ENCODE measurements at regions not wholly inside any gene's neighbourhood (a gene's known extent, or its start where the extent isn't known, plus 50 kb on each side); places are given as distances from the start of the nearest gene placed in this dataset.
A peak's percentile ranks its signal among the peaks of the same experiment; 100 is the strongest.
"Not testable (repeated sequence)": the region's sequence is repeated elsewhere in the genome, so short reads cannot be mapped to it uniquely, and the experiment has no call there.

DNA sequence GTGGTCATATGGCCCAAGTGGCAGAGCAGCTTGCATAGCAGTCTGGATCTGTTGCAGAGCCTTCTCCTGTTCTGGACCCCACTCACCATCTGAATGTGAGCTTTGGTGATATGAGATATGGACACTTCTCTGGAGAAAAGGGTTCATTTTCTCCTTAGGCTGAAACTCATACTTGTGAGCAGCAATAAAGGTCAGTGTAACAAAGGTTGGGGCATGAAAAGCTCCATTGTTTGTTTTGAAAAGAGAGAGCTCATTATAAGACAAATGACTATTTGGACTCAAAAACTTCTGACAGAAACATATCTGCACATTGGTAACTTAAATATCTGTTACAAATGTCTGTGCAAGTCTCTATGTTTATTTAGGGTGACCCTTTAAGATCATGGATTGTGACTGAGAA lies 517.3 kb downstream of the MFSD1 start:
- peak; percentile 63 for DNase-seq (ENCODE audit: low read depth, low spot score)
- in situ Hi-C loops (cut with HindIII; ENCODE audit: low pct_unique_long_range_greater_than_20kb, low sequenced_read_pairs) = no loop called here

DNA sequence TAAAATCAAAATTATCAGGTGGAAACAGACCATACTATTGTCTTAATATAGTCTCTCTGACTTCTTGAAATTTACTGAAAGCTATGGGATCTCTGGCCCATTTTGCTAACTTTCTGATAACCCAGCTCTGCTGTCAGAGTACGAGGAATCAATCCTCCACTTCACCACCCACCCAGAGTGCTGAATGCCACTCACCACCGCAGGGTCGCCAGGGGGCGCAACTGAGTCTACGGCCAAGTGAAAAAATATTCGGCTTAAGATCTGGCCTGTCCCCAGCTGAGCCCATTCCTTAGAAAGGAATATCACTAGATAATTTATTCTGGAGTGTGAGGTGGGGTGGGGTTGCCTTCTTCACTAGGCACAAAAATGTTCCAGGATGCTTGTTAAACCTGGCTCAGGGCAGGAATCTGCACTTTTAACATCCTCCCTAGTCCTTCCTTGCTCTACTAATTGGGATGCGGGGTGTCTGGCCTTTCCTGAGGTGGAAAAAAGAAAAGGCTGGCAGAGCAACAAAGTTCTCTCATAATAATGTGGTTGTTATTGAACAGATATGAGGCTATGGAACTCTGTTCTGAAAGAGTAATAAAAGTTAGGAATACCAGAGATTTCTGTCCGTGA lies 520.6 kb downstream of the MFSD1 start:
- in situ Hi-C loops (cut with HindIII; ENCODE audit: low pct_unique_long_range_greater_than_20kb, low sequenced_read_pairs) = no loop called here
- DNase-seq (ENCODE audit: low read depth, low spot score) = peak; percentile 71

DNA sequence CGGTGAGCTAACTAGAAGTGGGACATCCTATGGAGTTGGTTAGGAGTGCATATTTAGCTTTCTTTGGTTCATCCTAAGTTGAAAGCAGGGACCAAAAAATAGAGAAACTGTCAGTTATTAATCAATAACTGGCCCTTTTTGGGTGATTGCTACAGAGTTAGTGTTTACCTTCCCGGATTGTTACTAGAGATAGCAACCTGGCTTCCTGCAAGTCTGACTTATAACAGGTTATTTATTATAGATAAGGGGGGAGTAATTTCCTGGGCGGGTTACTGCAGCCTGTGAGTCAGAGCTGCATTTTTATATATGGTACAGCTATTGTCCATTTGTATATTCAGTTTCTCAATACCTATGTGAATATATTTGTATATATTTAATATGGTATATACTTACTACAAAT lies 522.0 kb downstream of the MFSD1 start:
- in situ Hi-C loops (cut with HindIII; ENCODE audit: low pct_unique_long_range_greater_than_20kb, low sequenced_read_pairs) = no loop called here
- no peak for DNase-seq (ENCODE audit: low read depth, low spot score)

DNA sequence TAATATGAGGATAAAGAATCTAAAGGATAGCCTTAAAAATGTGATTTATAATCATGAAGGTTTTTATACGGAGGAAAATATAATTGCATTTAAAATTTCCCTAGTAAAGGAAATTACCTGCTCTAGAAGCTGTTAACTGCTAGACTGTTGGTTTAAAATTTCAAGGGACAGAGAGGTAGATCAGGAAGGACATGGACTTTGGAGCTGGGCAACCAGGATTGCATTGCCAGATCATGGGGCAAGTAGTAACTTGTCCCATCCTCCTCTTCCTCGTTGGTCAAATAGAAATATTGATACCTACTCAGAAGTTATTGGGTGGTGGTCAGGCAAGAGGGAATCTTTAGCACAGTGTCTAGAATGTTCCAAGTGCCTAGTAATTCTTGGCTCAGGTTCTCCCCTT lies 525.1 kb downstream of the MFSD1 start:
- DNase-seq (ENCODE audit: low read depth, low spot score) = no peak
- in situ Hi-C loops (cut with HindIII; ENCODE audit: low pct_unique_long_range_greater_than_20kb, low sequenced_read_pairs) = no loop called here

DNA sequence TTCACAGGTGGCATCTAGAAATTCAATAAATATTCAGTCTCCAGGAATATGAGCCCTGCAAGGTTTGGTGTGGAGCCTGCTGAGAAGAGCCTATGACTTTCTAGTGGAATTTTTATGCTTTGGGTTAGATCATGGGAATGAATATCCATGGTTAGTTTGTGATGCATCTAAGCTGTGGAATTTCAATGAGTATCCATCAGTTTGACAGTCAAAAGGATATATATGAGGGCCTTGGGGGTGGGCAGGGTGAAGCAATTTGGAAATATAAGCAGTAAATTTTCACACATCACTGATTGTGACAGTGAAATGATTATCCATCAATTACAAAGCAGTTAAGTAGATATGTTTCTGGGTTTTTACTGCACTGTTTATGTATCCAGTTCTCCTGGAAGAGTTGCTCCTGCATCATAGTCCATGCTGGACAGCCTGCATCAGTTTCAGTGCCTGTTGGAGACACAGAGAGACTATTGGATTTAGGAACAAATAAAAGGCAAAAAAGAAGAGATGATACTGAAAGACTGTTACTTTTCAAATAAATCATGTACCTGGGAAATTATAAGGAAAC lies 530.8 kb downstream of the MFSD1 start:
- in situ Hi-C loops (cut with HindIII; ENCODE audit: low pct_unique_long_range_greater_than_20kb, low sequenced_read_pairs) = no loop called here
- DNase-seq (ENCODE audit: low read depth, low spot score) = no peak

DNA sequence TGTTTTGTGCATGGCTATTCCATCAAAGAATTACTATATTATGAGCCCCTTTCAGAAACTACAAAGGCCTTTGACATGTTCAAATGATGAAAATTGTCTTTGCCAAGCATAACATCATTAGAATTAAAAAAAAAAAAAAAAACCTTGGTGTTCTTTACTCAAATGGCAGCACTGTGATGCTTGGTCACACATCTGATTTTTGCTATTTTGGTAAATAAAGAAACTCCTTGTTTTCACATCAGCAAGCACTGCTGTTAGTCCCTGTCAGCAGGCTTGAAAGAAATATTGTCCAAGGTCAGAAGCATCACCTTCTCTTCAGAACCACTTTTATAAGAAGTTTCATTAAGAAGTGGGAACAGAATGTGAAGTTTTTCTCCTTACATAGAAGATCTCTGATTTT lies 537.3 kb downstream of the MFSD1 start:
- peak; percentile 63 for DNase-seq (ENCODE audit: low read depth, low spot score)

DNA sequence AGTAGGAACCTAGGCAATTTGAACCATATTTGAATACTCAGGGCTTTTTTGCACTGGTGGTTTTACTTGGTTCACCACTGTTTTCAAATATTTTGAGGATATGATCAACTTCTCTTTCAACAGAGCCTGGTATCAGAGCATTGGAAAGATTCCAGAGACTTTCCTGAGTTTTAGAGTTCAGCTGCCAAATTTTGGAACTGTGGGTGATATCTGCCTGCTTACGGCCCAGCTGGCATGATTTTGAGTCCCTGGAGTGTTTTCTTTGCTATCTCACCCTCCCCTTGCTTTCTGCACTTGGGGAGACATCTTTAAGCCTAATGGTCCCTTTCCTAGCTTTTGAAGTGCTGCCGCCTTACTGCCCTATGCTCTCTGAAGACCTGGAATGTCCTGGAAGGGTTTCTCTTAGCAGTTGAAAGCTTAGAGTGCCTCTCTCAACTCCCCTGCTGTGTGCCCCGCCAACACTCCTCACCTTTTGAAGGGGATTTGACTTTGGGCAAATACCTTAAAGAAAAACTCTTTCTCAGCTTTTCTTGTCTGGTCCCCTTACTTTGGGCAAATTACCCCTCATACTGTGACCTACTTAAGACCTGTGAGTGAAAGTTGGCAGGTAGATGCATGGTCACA lies 539.1 kb downstream of the MFSD1 start:
- in situ Hi-C loops (cut with HindIII; ENCODE audit: low pct_unique_long_range_greater_than_20kb, low sequenced_read_pairs) = no loop called here
- DNase-seq (ENCODE audit: low read depth, low spot score) = no peak

More for the DNA sequence above, 537.3 kb downstream of the MFSD1 start:
- in situ Hi-C loops (cut with HindIII; ENCODE audit: low pct_unique_long_range_greater_than_20kb, low sequenced_read_pairs) = no loop called here

DNA sequence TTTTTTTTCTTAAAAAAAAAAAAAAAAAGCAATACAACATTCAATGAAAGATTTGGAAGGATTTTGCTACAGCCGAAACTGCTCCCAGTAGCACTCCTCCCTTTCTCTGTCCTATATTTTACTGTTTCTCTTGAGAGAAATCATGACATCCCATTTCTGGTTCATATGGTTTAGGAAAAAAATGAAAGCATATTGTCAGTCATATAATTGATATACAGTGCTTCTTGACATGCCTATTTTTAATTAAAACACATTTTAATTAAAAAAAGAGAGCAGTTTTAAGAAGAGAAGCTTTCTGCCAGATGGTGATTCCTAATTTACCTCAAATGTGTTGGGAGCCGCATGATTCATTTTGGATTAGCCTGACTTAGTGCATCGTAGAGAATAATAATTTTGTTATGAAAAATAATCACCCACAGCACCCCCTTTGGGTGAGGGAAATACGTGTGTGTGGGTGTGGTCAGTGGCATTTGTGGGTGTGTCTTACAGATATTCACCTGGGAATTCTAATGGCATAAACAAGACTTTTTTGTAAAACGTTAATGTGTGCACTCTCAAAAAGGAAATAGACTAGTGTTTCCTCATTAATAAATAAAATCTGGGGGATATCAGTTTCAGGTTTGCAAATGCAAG lies 544.5 kb downstream of the MFSD1 start:
- in situ Hi-C loops (cut with HindIII; ENCODE audit: low pct_unique_long_range_greater_than_20kb, low sequenced_read_pairs) = no loop called here
- no peak for DNase-seq (ENCODE audit: low read depth, low spot score)

DNA sequence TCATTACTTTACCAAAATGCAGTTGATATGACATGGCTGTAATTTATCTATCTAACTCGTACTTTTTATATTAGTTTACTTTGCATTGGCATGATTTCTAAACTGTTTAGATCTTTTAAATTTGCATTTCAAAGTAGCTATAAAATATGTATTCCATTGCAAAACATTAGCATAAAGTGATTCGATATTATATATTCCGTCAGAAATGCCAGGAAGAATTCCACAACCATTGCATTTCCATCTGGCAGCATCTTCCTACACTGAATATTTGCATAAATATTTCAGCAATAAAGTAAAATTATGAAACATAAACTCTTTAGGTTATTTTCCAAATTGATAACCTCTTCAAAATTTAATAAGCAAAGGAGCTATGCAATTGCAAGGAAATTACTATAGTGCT lies 546.6 kb downstream of the MFSD1 start:
- no peak for DNase-seq (ENCODE audit: low read depth, low spot score)
- in situ Hi-C loops (cut with HindIII; ENCODE audit: low pct_unique_long_range_greater_than_20kb, low sequenced_read_pairs) = no loop called here

DNA sequence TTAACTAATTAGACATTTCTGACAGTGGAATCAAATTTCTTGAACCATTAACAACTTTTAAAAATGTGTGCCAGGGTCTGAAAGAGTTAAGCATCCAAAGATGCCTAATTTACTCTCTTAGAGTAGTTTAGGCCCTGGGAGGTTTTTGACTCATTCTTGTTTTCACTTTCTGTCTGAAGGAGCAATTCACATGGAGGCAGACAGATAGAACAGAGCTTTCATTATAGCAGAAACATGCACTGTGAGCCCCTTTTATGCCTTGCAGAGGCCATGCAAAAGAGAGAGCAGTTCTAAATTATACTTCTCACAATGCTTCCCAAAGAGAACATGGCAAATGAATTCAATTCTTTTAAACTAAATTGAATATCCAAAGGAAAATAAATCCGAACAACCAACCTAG lies 554.8 kb downstream of the MFSD1 start:
- in situ Hi-C loops (cut with HindIII; ENCODE audit: low pct_unique_long_range_greater_than_20kb, low sequenced_read_pairs) = no loop called here
- DNase-seq (ENCODE audit: low read depth, low spot score) = peak; percentile 87

DNA sequence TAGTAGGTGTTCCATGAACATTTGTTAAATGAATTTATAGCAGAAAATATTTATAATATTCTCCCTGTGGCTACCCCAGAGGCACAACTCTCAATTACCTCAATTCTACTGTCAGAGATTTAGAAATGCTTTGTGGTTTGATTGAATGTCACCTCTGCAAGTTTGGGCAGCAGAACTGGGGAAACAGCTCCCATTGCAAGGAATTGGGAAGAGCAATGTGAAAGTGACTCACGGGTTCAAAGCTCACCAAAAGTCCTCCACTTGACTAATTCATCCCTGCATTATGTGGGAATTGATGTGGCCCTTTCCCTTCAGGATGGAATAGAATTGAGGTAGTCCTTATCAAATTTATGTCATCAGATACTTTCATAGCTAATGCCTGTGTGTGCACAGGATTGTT lies 562.7 kb downstream of the MFSD1 start:
- no peak for DNase-seq (ENCODE audit: low read depth, low spot score)
- in situ Hi-C loops (cut with HindIII; ENCODE audit: low pct_unique_long_range_greater_than_20kb, low sequenced_read_pairs) = no loop called here

DNA sequence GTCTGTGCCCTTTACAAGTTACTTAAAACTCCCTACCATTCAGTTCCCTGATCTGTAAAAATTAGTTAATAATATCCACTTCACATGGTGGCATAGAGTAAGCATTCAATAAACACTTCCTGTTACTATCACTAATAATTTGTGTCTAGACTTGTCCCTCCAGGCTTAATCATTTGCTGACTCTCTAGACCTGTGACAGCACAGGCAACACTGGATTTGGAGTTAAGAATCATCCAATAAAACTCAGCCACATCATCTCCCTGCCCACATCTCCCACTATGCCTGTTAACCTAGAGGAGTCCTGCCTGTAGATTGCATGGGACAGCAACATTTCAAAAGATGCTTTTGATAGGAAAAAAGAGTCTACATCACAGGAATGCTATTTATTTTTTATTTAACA lies 564.6 kb downstream of the MFSD1 start:
- in situ Hi-C loops (cut with HindIII; ENCODE audit: low pct_unique_long_range_greater_than_20kb, low sequenced_read_pairs) = no loop called here
- no peak for DNase-seq (ENCODE audit: low read depth, low spot score)

DNA sequence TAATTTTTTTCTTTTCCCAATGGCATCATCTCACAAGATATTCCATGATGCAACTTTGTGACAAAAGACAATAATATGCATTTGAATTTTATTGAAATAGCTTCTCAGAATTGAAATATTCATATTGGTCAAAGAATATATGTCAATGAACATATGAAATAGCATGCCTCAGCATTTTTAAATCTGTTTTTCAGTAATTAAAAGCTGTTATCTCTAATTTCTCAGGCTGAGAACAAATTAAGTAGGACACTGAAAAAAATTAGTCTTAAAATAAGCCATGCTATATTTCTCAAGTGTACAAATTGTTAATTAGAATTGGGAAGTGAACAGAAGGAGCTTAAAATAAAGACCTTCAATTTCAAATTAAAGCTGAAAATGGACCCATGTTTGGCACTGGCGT lies 570.1 kb downstream of the MFSD1 start:
- in situ Hi-C loops (cut with HindIII; ENCODE audit: low pct_unique_long_range_greater_than_20kb, low sequenced_read_pairs) = no loop called here
- no peak for DNase-seq (ENCODE audit: low read depth, low spot score)

DNA sequence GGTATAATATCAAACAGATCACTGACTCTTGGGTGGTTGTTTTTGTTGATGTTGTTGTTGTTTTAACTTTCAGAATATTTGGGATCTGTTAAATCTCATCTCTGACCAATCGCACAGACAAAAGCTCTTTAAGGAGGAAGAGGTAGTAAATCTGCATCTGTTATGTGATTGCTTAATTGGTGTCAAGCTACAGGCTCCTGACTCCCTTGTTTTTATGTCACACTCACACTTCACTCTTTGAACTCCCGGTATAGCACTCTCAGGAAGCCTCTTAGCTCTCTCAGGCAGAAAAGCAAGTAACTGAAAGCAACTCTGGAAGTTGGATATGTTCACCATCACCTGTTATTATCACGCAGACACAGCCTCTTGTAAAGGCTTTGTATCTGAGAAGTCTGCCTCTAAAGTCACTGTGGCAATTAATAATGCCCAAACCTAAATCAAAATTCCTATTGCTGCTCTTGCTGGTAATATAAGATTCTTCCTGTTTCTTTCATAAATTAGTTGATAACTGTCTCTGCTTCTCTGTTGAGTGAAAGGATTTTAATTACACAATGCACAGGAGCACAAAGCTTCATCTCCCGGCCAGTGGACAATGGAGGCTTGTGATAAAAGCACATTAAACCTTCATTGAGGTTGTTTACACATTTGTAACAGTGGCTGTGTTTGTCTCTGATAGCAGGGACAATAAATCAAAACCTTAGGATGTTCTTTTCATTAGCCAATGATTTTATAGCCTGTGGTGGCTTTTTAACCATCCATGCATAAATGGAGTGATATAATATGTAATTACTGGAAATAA lies 576.7 kb downstream of the MFSD1 start:
- in situ Hi-C loops (cut with HindIII; ENCODE audit: low pct_unique_long_range_greater_than_20kb, low sequenced_read_pairs) = no loop called here
- DNase-seq (ENCODE audit: low read depth, low spot score) = no peak

DNA sequence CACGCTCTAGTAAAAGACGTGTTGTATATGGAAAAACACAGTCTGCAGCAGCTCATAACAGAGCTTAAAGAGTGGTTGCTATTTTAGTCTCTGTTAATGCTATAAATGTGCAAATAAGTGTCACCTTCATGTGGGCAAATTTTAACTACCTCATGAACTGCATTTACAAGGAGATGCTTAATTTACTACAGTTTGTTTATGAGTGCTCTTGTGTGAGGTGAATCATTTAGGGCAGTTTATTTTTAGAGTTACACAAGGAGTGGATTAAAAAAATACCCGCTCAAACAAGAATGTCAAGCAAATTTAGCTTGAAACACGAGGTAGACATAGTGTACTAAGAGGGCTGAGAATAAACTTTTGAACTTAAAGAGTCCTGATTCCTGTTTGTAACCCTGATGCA lies 579.0 kb downstream of the MFSD1 start:
- in situ Hi-C loops (cut with HindIII; ENCODE audit: low pct_unique_long_range_greater_than_20kb, low sequenced_read_pairs) = no loop called here
- no peak for DNase-seq (ENCODE audit: low read depth, low spot score)

DNA sequence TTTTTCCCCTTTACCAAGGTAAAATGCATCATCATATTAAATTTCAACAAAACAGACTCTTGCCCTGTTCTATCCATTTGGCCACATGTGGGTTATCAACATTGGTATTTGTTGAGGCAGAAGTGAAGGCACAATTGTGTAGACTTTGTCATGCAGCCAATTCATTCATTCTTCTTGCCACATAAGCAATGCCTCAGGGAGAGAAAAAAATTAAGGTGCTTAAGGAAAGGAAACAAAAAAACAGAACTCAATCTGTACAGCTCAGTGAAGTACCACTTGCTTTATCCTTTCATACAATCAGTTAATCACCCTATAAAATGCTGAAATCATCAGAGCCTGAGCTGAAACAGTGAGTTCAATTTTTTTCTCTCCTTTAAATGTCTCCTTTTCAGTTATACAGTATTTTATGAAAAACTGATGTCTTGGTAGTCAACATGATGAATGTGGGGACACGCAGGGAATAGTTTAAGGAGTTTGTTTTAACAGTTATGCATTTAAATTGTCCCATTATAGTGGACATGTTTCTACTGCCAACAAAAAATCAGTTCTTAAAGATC lies 588.9 kb downstream of the MFSD1 start:
- DNase-seq (ENCODE audit: low read depth, low spot score) = peak; percentile 22
- in situ Hi-C loops (cut with HindIII; ENCODE audit: low pct_unique_long_range_greater_than_20kb, low sequenced_read_pairs) = no loop called here

DNA sequence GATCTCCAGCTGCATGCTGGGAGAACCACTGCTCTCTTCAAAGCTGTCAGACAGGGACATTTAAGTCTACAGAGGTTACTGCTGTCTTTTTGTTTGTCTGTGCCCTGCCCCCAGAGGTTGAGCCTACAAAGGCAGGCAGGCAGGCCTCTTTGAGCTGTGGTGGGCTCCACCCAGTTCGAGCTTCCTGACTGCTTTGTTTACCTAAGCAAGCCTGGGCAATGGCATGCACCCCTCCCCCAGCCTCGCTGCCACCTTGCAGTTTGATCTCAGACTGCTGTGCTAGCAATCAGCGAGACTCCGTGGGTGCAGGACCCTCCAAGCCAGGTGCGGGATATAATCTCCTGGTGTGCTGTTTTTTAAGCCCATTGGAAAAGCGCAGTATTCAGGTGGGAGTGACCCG lies 591.0 kb upstream of the IL12A start:
- in situ Hi-C loops (cut with HindIII; ENCODE audit: low pct_unique_long_range_greater_than_20kb, low sequenced_read_pairs); DNase-seq (ENCODE audit: low read depth, low spot score): not testable (repeated sequence)

DNA sequence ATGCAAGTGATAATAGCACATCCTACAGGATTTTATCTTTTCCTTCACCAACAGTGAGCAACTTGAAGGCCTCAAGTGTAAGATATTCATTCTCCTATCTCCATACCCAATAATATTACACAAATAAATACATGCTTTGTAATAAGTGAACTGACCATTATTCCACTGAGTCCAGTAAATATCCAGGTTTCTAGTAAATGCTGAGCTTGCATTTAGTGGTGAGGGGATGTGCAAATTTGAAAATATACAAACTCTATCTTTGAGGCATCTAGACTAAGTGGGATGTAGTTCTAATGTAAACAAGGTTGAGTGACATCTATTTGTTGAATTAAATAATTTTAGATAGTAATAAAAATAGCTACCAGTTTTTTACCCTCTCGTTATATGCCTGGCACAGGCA lies 587.6 kb upstream of the IL12A start:
- in situ Hi-C loops (cut with HindIII; ENCODE audit: low pct_unique_long_range_greater_than_20kb, low sequenced_read_pairs) = no loop called here
- no peak for DNase-seq (ENCODE audit: low read depth, low spot score)

Measured in SK-MEL-5 (cell line).